Osteoblast (primary cell): ENCODE measurements at regions not wholly inside any gene's neighbourhood (a gene's known extent, or its start where the extent isn't known, plus 50 kb on each side); places are given as distances from the start of the nearest gene placed in this dataset.

ENCODE experiments used
- DNase-seq: peaks from one replicate; pipeline ENCODE4 v3.0.0; 2011; ENCODE audit warnings: low spot score, mixed read lengths; ENCODE audit not compliant: insufficient read length; ENCODE audit errors: missing footprints
- H2AFZ ChIP-seq: 2 replicates; pipeline ENCODE4 v1.6.0; 2011; ENCODE audit warnings: mild to moderate bottlenecking, low read length
- H3K27ac ChIP-seq: 2 replicates; pipeline ENCODE4 v1.5.1; 2011; ENCODE audit warnings: mild to moderate bottlenecking, low read depth, low read length, moderate library complexity
- H3K27me3 ChIP-seq: 2 replicates; pipeline ENCODE4 v1.6.0; 2012; ENCODE audit warnings: mild to moderate bottlenecking, control low read depth, inconsistent platforms, low read length, moderate library complexity; ENCODE audit not compliant: insufficient read depth
- H3K36me3 ChIP-seq: 2 replicates; pipeline ENCODE4 v1.5.1; 2011; ENCODE audit warnings: mild to moderate bottlenecking, low read length, control low read depth, moderate library complexity; ENCODE audit not compliant: insufficient read depth
- H3K4me1 ChIP-seq: 2 replicates; pipeline ENCODE4 v1.5.1; 2011; ENCODE audit warnings: mild to moderate bottlenecking, low read length, control low read depth, moderate library complexity; ENCODE audit not compliant: insufficient read depth
- H3K4me2 ChIP-seq: 2 replicates; pipeline ENCODE4 v1.6.0; 2011; ENCODE audit warnings: mild to moderate bottlenecking, low read length; ENCODE audit not compliant: insufficient read depth
- H3K4me3 ChIP-seq: fragments of 200-600 bp; sonication (generic); 3 replicates; pipeline ENCODE4 v1.5.1; 2012; ENCODE audit warnings: mild to moderate bottlenecking, low read length, inconsistent platforms; ENCODE audit not compliant: insufficient read depth
- H3K79me2 ChIP-seq: 2 replicates; pipeline ENCODE4 v1.6.0; 2012; ENCODE audit warnings: mild to moderate bottlenecking, low read length, control low read depth, inconsistent platforms; ENCODE audit not compliant: insufficient read depth
- H3K9me3 ChIP-seq: 2 replicates; pipeline ENCODE4 v1.5.1; 2011; ENCODE audit warnings: low read depth, low read length, control low read depth
- H4K20me1 ChIP-seq: 2 replicates; pipeline ENCODE4 v1.6.0; 2012; ENCODE audit warnings: mild to moderate bottlenecking, low read length, control low read depth; ENCODE audit not compliant: insufficient read depth
- TF ChIP-seq, protein P1 (sequence below): IDR thresholded peaks from 2 replicates; pipeline ENCODE4 v1.5.1; 2011; ENCODE audit warnings: mild to moderate bottlenecking, low read depth, low read length, moderate library complexity; ENCODE audit errors: extremely low read depth

DNA sequence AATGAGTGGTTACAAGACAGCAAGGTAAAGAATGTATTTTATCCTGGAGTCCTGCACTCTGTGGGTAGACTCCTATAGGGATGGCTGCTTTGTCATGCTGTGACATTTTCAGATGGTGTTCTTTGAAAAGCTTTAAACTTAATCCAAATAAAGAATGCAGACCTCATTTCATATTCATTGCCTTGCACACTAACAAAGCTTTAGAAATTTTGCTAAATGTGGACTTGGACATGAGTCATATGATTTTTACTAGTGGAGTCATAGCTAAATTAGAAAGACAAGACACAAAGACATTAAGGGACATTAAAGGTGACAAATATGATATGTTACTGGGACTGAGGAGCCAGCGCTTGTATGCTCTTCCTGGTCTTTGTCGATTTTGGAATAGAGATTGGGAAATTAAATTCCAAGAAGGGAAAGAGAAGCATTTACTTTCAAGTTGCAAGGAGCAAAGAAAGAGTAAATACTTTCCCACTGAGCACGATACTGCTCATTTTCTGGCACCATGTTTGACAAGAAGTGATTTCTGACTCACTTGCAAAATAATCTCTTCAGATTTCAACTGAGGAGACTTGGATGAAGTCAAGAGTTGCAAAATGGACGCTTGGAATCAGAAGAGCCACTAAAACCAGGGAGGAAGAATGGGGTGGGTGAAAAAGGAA, 152.9 kb upstream of the MYOCD start:
- TF ChIP-seq, protein P1, sequence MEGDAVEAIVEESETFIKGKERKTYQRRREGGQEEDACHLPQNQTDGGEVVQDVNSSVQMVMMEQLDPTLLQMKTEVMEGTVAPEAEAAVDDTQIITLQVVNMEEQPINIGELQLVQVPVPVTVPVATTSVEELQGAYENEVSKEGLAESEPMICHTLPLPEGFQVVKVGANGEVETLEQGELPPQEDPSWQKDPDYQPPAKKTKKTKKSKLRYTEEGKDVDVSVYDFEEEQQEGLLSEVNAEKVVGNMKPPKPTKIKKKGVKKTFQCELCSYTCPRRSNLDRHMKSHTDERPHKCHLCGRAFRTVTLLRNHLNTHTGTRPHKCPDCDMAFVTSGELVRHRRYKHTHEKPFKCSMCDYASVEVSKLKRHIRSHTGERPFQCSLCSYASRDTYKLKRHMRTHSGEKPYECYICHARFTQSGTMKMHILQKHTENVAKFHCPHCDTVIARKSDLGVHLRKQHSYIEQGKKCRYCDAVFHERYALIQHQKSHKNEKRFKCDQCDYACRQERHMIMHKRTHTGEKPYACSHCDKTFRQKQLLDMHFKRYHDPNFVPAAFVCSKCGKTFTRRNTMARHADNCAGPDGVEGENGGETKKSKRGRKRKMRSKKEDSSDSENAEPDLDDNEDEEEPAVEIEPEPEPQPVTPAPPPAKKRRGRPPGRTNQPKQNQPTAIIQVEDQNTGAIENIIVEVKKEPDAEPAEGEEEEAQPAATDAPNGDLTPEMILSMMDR = no peak
- Histone ChIP-seq H3K4me1 (peaks cover 16% of the 10 kb centered on the region), H2AFZ (no peak overlapping the region), H3K9me3 (no peaks in the 10 kb centered on the region), H4K20me1 (no peaks in the 10 kb centered on the region), H3K27me3 (no peaks in the 10 kb centered on the region), H3K4me2 (no peak overlapping the region), H3K79me2 (no peaks in the 10 kb centered on the region), H3K36me3 (no peaks in the 10 kb centered on the region), H3K27ac (peak overlapping the region; percentile 10), H3K4me3 (no peak overlapping the region)
- no peak for DNase-seq

- no peaks in the 10 kb centered on the region for H4K20me1 ChIP-seq
- no peak overlapping the region for H2AFZ ChIP-seq
- no peak for DNase-seq
- TF ChIP-seq, protein P1 = no peak
- H3K4me1 ChIP-seq = peaks cover 16% of the 10 kb centered on the region
- no peaks in the 10 kb centered on the region for H3K27me3 ChIP-seq
- no peak overlapping the region for H3K27ac ChIP-seq
- no peaks in the 10 kb centered on the region for H3K9me3 ChIP-seq
- no peak overlapping the region for H3K4me2 ChIP-seq
- H3K4me3 ChIP-seq = no peak overlapping the region
- H3K79me2 ChIP-seq = no peaks in the 10 kb centered on the region
- H3K36me3 ChIP-seq = no peaks in the 10 kb centered on the region
These were observed 151.1 kb upstream of the MYOCD start for GRCh38 chr17:12514596-12514995.

DNA sequence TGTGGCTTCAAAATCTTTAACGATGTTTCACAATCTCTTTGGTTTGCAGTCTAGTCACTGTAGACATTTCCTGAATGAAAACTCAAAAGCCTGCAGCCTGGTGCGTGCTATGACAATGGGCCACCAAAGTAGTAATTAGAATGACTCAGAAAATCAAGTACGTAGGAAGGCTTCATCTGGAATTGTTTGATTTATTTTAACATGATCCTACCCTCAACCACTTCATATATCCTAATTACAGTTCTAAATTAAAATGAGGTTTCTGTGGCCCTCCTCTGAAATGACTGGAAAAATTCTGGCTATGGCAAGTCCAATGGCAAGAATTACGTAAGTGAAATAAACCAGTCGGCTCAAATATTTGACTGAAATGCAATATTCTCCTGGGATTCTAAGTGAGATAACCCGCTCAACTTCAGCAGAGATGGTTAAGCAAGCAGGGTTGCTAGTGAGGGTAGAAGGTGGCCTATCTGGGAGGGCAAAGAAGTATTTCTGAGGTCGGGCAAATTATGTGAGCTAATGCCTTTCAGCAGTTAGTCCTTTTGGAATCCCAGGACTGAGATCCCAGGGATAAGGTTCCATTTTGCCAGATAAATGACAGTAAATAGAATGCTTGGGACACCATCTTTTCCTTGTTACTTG, 145.6 kb upstream of the MYOCD start:
- Histone ChIP-seq H2AFZ (no peak overlapping the region), H3K36me3 (no peaks in the 10 kb centered on the region), H3K4me1 (peaks cover 18% of the 10 kb centered on the region), H3K27ac (peak overlapping the region; percentile 72), H3K4me3 (no peak overlapping the region), H4K20me1 (no peaks in the 10 kb centered on the region), H3K79me2 (no peaks in the 10 kb centered on the region), H3K27me3 (no peaks in the 10 kb centered on the region), H3K9me3 (no peaks in the 10 kb centered on the region), H3K4me2 (no peak overlapping the region)
- TF ChIP-seq, protein P1 = no peak
- DNase-seq = no peak

DNA sequence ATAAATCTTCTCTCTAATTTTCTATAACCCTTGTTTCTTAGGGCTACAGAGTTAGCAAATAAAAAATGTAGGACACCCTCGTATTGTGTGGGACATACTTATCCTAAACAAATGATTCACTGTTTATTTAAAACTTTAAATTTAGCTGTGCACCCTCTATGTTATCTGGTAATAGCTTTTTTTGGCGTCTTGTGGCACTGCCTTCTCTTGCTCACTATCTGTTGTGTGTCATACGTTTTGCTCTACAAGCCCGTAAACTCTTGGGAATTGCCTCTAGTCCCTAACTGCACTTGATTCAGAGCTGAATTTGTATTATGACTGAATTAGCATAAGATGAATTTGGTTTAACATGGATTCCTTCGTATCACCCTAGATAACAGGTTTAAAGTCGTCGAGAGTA, 144.3 kb upstream of the MYOCD start:
- Histone ChIP-seq H3K27me3 (no peaks in the 10 kb centered on the region), H3K9me3 (no peaks in the 10 kb centered on the region), H3K4me2 (no peak overlapping the region), H3K36me3 (no peaks in the 10 kb centered on the region), H3K79me2 (no peaks in the 10 kb centered on the region), H3K4me1 (peaks cover 18% of the 10 kb centered on the region), H4K20me1 (no peaks in the 10 kb centered on the region), H2AFZ (no peak overlapping the region), H3K4me3 (no peak overlapping the region), H3K27ac (no peak overlapping the region)
- no peak for DNase-seq
- TF ChIP-seq, protein P1 = no peak
